NT2/D1 (cell line): ENCODE measurements at regions not wholly inside any gene's neighbourhood (a gene's known extent, or its start where the extent isn't known, plus 50 kb on each side); places are given as distances from the start of the nearest gene placed in this dataset.

Experiments used
- DNase-seq: peaks from one replicate; pipeline ENCODE4 v3.0.0-alpha.2; 2011; ENCODE audit warnings: low read depth, low spot score
- H3K27me3 ChIP-seq: 2 replicates; pipeline ENCODE4 v1.6.0; 2011; ENCODE audit warnings: mild to moderate bottlenecking; ENCODE audit not compliant: insufficient read length, insufficient read depth
- H3K36me3 ChIP-seq: 2 replicates; pipeline ENCODE4 v1.6.1; 2011; ENCODE audit warnings: mild to moderate bottlenecking, low read length, mixed read lengths; ENCODE audit not compliant: insufficient read depth, insufficient read length
- H3K4me1 ChIP-seq: 2 replicates; pipeline ENCODE4 v1.5.1; 2011; ENCODE audit not compliant: insufficient read depth, insufficient read length
- H3K4me3 ChIP-seq: 2 replicates; pipeline ENCODE4 v1.5.1; 2011; ENCODE audit warnings: low read depth; ENCODE audit not compliant: insufficient read length
- H3K9ac ChIP-seq: 2 replicates; pipeline ENCODE4 v1.6.0; 2011; ENCODE audit warnings: low read depth; ENCODE audit not compliant: insufficient read length
- H3K9me3 ChIP-seq: 2 replicates; pipeline ENCODE4 v1.5.1; 2011; ENCODE audit warnings: mild to moderate bottlenecking, low read length; ENCODE audit not compliant: insufficient read depth
- SUZ12 ChIP-seq: IDR thresholded peaks from 2 replicates; pipeline ENCODE4 v1.6.1; 2011; ENCODE audit not compliant: insufficient read length, insufficient read depth; ENCODE audit errors: extremely low read depth
- YY1 ChIP-seq: IDR thresholded peaks from 2 replicates; pipeline ENCODE4 v1.6.1; 2011; ENCODE audit not compliant: insufficient read length, insufficient read depth
- ZNF274 ChIP-seq: IDR thresholded peaks from 2 replicates; pipeline ENCODE4 v1.6.1; 2011; ENCODE audit warnings: mild to moderate bottlenecking, low read depth, low read length

DNA sequence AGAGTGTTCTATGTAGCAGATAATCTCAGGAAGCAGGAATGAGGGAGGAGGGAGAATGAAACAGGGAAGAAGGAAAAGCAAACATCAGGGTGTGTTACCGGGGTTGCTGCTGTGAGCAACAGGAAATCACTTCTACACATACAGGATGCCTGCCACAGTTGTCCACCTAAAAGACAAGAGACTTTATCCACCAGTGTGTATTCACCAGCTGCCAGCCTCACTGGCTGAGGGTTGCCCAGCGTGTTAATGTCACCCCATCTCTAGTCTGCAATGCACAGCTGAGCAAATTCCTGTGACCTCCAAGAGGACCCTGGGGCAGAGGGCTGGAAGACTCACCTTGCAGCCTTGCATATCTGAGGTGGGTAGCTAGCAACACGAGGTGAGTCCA lies 183.7 kb downstream of the GPAM start:
- no peaks in the 10 kb centered on the region for H3K27me3 ChIP-seq
- no peaks in the 10 kb centered on the region; the same call in 1 of the 2 replicates for H3K9me3 ChIP-seq
- H3K4me3 ChIP-seq = no peak overlapping the region
- H3K4me1 ChIP-seq = peaks cover 5% of the 10 kb centered on the region
- no peaks in the 10 kb centered on the region for H3K36me3 ChIP-seq
- DNase-seq = no peak
- H3K9ac ChIP-seq = no peak overlapping the region
- TF ChIP-seq YY1 = no peak
- no peak for TF ChIP-seq ZNF274
- no peak for TF ChIP-seq SUZ12

DNA sequence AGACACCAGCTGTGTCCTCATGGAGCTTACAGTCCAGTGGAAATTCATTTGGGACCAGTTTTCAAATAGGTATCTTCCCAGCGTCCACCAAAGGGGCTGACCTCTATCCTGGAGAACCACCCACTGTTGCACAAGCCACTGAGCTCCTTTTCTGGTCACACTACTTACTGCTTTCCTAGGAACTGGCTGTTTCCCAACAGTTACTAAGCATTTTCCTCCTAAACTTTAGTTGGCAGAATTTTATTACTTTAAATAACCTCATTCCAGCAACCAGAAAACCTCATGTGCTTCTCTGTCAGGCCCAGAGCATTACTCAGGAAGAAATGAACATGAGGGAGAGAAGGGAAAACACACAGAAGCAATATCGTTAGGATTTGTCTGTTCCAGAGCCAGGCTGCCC lies 183.1 kb downstream of the GPAM start:
- H3K27me3 ChIP-seq = no peaks in the 10 kb centered on the region
- no peak overlapping the region for H3K9ac ChIP-seq
- TF ChIP-seq YY1 = no peak
- TF ChIP-seq ZNF274 = no peak
- TF ChIP-seq SUZ12 = no peak
- H3K9me3 ChIP-seq = no peaks in the 10 kb centered on the region; the same call in 1 of the 2 replicates
- no peak overlapping the region for H3K4me3 ChIP-seq
- peaks cover 5% of the 10 kb centered on the region for H3K4me1 ChIP-seq
- H3K36me3 ChIP-seq = no peaks in the 10 kb centered on the region
- no peak for DNase-seq

DNA sequence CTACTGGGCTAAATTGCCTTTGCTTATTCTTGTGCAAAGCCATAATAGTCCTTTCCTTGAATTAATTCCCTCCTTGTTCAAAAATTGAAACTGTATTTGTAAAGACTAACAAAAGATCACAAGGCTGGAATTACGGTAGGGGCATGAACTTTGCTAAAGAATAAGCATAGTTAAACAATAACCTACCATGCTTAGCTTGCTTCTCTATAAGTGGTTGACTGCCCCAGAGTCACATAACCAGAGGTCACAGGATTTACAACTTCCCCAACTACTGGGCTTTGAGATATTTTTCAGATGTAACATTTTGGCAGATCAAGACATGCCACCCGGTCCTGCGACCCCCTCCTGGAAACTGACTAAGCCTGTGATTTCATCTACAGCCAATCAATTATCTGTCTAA lies 181.4 kb downstream of the GPAM start:
- H3K9ac ChIP-seq = no peak overlapping the region
- no peak overlapping the region for H3K4me3 ChIP-seq
- H3K36me3 ChIP-seq = no peaks in the 10 kb centered on the region
- no peak for TF ChIP-seq YY1
- no peak for TF ChIP-seq SUZ12
- no peak for TF ChIP-seq ZNF274
- no peak for DNase-seq
- H3K9me3 ChIP-seq = no peaks in the 10 kb centered on the region; the same call in 1 of the 2 replicates
- H3K4me1 ChIP-seq = peaks cover 5% of the 10 kb centered on the region
- H3K27me3 ChIP-seq = no peaks in the 10 kb centered on the region

DNA sequence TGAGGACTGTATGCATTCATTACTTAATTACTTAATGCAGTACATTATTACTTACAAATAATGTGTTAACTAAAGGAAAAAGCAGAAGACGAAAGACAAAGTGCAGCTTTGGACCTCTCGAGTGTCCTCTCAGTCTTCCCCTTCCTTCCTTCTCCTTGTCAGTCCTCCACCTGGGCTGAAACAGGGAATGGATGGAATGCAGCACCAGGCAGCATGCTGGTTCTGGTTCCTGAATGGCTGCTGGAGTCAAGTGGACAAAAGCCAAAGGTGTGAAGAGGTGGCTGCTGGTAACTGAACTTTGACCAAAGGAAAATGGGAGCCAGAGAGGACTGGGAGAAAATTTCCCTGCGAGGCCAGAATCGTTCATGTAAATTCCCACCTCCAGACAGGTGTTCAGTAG lies 179.5 kb downstream of the GPAM start:
- Histone ChIP-seq H3K27me3 (no peaks in the 10 kb centered on the region), H3K9ac (no peak overlapping the region), H3K9me3 (no peaks in the 10 kb centered on the region; the same call in 1 of the 2 replicates), H3K4me1 (peaks cover 5% of the 10 kb centered on the region), H3K4me3 (no peak overlapping the region), H3K36me3 (no peaks in the 10 kb centered on the region)
- DNase-seq = no peak
- TF ChIP-seq ZNF274 (no peak), SUZ12 (no peak)

DNA sequence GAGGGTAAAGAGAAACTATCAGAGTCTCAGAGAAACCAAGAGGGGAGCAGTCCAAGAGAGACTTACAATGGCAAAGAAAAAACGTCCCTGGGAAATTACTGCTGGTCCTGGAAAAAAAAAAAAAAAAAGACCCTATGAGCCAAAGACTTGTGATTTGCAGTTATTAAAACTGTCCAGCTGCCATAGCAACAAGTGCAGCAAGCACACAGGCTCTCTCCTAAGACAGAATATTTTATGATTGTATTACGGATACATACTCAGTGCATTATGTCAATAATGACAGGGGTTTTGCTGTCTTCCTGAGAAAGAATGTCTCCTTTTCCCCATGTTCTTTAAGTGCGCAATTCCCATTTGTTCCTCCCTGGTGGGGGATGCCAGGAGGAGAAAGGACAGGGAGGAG lies 178.5 kb downstream of the GPAM start:
- H3K4me3 ChIP-seq = no peak overlapping the region
- H3K9me3 ChIP-seq = no peaks in the 10 kb centered on the region; the same call in 1 of the 2 replicates
- DNase-seq = no peak
- peaks cover under 1% of the 10 kb centered on the region for H3K4me1 ChIP-seq
- no peaks in the 10 kb centered on the region for H3K27me3 ChIP-seq
- no peak for TF ChIP-seq YY1
- no peak for TF ChIP-seq SUZ12
- no peak for TF ChIP-seq ZNF274
- no peak overlapping the region for H3K9ac ChIP-seq
- H3K36me3 ChIP-seq = no peaks in the 10 kb centered on the region

DNA sequence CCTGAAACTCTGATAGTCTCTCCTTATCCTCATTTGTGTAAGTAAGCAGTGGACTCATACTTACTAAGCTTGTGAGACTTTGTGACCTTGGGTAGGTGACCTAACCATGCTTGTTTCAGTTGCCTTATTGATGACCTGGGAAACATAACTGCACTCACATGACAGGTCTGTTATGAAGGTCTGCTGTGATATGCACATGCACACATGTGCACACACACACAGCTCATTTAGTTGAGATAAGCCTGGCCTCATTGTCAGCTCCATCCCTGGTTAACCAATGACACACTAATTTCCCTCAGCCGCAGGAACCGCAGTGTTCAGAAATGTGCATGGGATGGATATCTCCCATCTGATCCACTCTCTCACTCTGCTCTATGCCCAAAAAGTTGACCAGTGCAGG lies 177.2 kb downstream of the GPAM start:
- Histone ChIP-seq H3K9ac (no peak overlapping the region), H3K4me3 (no peak overlapping the region), H3K27me3 (no peaks in the 10 kb centered on the region), H3K9me3 (no peaks in the 10 kb centered on the region), H3K4me1 (no peaks in the 10 kb centered on the region), H3K36me3 (no peaks in the 10 kb centered on the region)
- TF ChIP-seq SUZ12 = no peak
- TF ChIP-seq ZNF274 = no peak
- no peak for DNase-seq

DNA sequence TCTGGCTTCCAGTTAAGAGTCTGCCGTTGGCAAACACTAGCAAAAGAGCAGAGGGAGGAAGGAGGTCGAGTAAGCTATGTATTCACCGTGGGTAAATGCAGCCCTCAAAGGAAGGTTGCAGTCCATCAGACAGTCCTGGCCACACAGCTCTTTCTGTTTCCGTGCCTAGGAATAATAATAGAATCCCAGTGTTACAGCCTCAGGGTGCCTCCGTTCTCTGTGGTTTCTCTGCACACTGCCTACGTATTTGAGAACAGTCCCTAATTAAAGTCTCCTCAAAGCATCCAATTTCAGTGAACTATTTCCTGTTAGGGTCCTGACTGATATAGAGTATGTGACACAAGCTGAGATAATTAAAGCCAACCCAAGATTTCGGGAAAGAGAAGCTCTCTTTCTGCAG lies 176.7 kb downstream of the GPAM start:
- TF ChIP-seq SUZ12 (no peak), YY1 (no peak), ZNF274 (no peak)
- no peak overlapping the region for H3K9ac ChIP-seq
- no peaks in the 10 kb centered on the region for H3K9me3 ChIP-seq
- H3K4me1 ChIP-seq = no peaks in the 10 kb centered on the region
- no peaks in the 10 kb centered on the region for H3K36me3 ChIP-seq
- no peaks in the 10 kb centered on the region for H3K27me3 ChIP-seq
- DNase-seq = no peak
- no peak overlapping the region for H3K4me3 ChIP-seq

DNA sequence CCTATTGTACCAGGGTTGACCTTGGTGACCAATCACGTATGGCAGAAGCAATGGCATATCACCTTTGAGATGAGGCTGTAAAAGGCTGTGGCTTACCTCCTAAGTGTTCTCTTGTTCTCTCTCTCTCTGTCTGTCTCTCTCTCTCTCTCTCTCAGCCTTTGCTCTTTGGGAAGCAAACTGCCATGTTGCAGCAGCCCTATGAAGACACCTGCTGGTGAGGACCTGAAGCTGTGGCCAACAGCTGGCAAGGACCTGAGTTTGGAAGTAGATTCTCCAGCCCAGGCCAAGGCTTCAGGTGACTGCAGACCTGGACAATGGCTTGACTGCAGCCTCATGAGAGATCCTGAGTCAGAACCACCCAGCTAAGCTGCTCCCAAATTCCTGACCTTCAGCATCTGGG lies 161.4 kb downstream of the GPAM start:
- no peaks in the 10 kb centered on the region for H3K9me3 ChIP-seq
- no peak for TF ChIP-seq YY1
- TF ChIP-seq ZNF274 = no peak
- no peak for TF ChIP-seq SUZ12

More for the DNA sequence above, 161.4 kb downstream of the GPAM start:
- H3K27me3 ChIP-seq = no peaks in the 10 kb centered on the region
- H3K4me3 ChIP-seq = no peak overlapping the region
- H3K9ac ChIP-seq = no peak overlapping the region
- DNase-seq = no peak
- H3K36me3 ChIP-seq = no peaks in the 10 kb centered on the region
- no peaks in the 10 kb centered on the region for H3K4me1 ChIP-seq
